ENCODE measurements at regions not wholly inside any gene's neighbourhood (a gene's known extent, or its start where the extent isn't known, plus 50 kb on each side); places are given as distances from the start of the nearest gene placed in this dataset.

DNA sequence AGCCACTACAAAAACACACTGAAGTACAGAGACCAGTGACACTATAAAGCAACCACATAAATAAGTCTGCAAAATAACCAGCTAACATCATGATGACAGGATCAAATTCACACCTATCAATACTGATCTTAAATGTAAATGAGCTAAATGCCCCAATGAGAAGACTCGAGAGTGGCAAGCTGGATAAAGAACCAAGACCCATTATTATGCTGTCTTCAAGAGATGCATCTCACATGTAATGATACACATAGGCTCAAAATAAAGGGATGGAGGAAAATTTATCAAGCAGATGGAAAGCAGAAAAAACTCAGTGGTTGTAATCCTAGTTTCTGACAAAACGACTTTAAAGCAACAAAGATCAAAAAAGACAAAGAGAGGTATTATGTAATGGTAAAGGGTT, 138.1 kb upstream of the PLN start:
- in situ Hi-C loops (cut with HindIII; ENCODE audit: low pct_unique_long_range_greater_than_20kb, low sequenced_read_pairs), result no loop called here

More for the DNA sequence above, 138.1 kb upstream of the PLN start:
- DNase-seq (ENCODE audit: low read depth), result no peak

Data from Caki2 (cell line).